ENCODE measurements at regions not wholly inside any gene's neighbourhood (a gene's known extent, or its start where the extent isn't known, plus 50 kb on each side); places are given as distances from the start of the nearest gene placed in this dataset.

DNA sequence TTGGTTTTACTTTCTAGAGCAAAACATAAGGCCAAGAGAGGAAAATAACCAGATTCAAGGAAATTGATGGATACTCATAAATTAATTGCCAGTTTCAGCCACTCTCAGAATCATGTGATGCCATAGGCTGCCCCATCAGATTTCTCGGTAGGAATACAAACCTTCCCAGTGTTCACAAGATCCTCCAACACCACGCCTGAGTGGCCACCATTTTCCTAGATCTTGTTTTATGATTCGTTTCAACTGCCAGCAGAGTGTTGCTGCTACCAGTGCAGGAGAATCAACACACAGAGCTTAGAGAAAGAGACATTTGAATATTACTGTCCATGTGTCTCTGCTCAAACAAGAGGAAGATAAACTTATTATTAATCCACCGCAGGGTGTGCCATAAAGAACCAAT, 434.2 kb upstream of the CDH4 start:
- DNase-seq, result no peak
- H3K4me3 Mint-ChIP-seq, result no peak overlapping the region
- H3K4me1 Mint-ChIP-seq, result peaks cover 49% of the 10 kb centered on the region
- TF ChIP-seq, protein P1, sequence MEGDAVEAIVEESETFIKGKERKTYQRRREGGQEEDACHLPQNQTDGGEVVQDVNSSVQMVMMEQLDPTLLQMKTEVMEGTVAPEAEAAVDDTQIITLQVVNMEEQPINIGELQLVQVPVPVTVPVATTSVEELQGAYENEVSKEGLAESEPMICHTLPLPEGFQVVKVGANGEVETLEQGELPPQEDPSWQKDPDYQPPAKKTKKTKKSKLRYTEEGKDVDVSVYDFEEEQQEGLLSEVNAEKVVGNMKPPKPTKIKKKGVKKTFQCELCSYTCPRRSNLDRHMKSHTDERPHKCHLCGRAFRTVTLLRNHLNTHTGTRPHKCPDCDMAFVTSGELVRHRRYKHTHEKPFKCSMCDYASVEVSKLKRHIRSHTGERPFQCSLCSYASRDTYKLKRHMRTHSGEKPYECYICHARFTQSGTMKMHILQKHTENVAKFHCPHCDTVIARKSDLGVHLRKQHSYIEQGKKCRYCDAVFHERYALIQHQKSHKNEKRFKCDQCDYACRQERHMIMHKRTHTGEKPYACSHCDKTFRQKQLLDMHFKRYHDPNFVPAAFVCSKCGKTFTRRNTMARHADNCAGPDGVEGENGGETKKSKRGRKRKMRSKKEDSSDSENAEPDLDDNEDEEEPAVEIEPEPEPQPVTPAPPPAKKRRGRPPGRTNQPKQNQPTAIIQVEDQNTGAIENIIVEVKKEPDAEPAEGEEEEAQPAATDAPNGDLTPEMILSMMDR (IDR thresholded peaks at IDR 0.05), result no peak
- peak overlapping the region; percentile 59 for H3K27ac Mint-ChIP-seq
- H3K36me3 Mint-ChIP-seq (ENCODE audit: low read depth), result no peaks in the 10 kb centered on the region
- H3K9me3 Mint-ChIP-seq, result peaks cover 17% of the 10 kb centered on the region
- peaks cover 7% of the 10 kb centered on the region for H3K27me3 Mint-ChIP-seq (ENCODE audit: low read depth, poor library complexity)

DNA sequence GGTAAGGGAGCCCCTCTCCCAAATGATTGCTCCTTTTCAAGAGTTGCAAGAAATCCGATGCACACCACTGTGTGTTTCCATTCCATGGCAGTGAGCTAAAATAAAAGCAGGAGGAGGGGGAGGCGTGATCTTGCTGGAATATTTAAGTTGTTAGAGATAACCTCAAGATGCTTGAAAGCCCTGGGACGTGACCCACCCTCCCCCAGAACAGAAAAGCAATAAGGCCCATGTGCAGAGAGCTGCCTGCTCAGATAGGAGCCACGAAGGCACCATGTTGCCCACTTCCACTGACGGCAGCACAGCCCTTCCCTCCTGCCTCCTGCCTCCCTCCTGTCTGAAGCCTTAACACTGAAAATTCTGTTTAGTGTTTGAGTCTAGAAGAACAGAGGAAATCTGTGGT, 432.6 kb upstream of the CDH4 start:
- Mint-ChIP-seq H3K4me1 (peaks cover 62% of the 10 kb centered on the region), H3K4me3 (no peak overlapping the region), H3K27me3 (ENCODE audit: low read depth, poor library complexity) (peaks cover 3% of the 10 kb centered on the region), H3K9me3 (peaks cover 17% of the 10 kb centered on the region), H3K36me3 (ENCODE audit: low read depth) (no peaks in the 10 kb centered on the region), H3K27ac (peak overlapping the region; percentile 38)
- TF ChIP-seq, protein P1 (IDR thresholded peaks at IDR 0.05), result no peak
- no peak for DNase-seq

DNA sequence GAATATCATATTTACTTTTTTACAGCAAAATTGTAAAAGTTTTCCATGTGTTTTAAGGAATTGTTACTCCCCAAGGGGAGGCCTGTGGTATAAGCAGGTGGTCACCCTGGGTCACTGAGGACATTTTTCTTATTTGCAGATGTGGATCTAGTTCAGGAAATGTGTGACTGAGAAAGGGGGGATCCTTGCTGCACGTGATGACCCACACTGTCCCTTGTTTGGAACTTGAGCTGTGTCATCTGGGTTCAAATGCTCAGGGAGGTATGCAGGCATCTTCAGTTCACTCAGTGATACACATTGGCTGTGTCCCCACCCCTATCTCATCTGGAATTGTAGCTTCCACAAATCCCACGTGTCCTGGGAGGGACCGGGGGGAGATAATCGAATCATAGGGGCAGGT, 431.9 kb upstream of the CDH4 start:
- TF ChIP-seq, protein P1 (IDR thresholded peaks at IDR 0.05), result no peak
- Mint-ChIP-seq H3K4me1 (peaks cover 66% of the 10 kb centered on the region), H3K4me3 (no peak overlapping the region), H3K36me3 (ENCODE audit: low read depth) (no peaks in the 10 kb centered on the region), H3K27ac (no peak overlapping the region), H3K9me3 (peaks cover 17% of the 10 kb centered on the region), H3K27me3 (ENCODE audit: low read depth, poor library complexity) (peaks cover 3% of the 10 kb centered on the region)
- no peak for DNase-seq

DNA sequence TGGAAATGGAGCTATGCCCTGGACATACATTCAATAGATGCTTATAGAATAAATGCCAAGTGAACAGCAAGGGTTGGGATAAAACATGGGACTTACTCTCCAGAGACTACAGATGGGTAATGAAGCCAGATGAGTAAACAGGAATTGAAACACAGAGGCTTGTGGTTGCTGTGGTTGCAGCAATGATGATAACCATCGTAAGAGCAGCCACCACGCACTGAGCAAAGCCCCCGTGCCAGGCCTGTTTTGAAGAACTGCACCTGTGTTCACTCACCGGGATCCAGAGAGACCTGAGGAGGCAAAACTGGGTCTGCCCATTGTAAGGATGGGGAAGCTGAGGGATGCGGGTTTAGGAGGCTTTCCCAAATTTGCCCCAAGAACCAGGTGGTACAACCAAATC, 431.1 kb upstream of the CDH4 start:
- Mint-ChIP-seq H3K27me3 (ENCODE audit: low read depth, poor library complexity) (peaks cover 3% of the 10 kb centered on the region), H3K4me3 (no peak overlapping the region), H3K9me3 (peaks cover 13% of the 10 kb centered on the region), H3K27ac (no peak overlapping the region), H3K4me1 (peaks cover 66% of the 10 kb centered on the region), H3K36me3 (ENCODE audit: low read depth) (no peaks in the 10 kb centered on the region)
- no peak for DNase-seq
- TF ChIP-seq, protein P1 (IDR thresholded peaks at IDR 0.05), result no peak

DNA sequence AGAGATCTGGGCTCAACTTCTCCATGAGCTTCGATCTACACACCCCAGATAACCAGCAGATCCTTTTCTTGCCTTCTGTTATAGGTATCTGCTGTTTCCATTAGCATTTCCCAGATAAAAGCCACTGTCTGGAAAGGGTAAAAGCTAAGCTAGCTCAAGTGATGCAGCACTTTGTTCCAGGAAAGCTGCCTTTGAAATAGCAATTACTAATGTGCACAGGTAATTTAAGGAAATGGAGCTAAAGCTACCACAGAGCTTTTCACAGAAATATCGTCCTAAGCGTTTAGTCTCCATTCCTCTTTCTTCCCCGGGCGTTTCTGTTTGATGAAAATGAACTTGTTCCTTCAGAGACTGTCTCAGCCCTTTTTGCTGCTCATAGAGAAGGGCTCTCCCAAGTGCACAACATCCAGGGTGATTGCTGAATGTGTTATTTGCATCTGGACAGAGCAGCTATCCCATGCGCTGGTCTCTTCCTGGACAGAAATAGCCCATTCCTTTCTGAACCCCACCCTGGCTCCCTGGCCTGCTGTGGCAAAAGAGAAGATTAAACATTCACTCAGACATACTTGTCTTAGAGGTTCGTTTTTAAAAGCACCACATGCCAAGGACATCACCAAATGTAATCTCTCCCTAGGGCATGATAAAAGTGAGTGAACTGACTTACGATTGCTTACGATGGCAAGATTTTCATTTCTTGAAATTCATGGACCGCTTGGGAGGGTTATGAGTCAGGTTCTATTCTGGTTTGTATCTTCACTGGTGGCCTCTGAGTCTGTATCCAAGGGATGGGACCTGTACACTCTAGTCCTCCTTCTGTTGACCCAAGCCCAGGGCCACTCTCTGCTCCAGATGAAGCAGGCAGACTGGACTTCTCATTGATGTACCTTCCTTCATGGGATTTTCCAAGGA, 429.1 kb upstream of the CDH4 start:
- H3K27me3 Mint-ChIP-seq (ENCODE audit: low read depth, poor library complexity), result peaks cover 3% of the 10 kb centered on the region
- H3K9me3 Mint-ChIP-seq, result peaks cover 15% of the 10 kb centered on the region
- H3K36me3 Mint-ChIP-seq (ENCODE audit: low read depth), result no peaks in the 10 kb centered on the region

More for the DNA sequence above, 429.1 kb upstream of the CDH4 start:
- peaks cover 64% of the 10 kb centered on the region for H3K4me1 Mint-ChIP-seq
- TF ChIP-seq, protein P1 (IDR thresholded peaks at IDR 0.05), result no peak
- H3K27ac Mint-ChIP-seq, result peak overlapping the region; percentile 70
- H3K4me3 Mint-ChIP-seq, result peak overlapping the region; percentile 18
- DNase-seq, result no peak
